ENCODE measurements at regions not wholly inside any gene's neighbourhood (a gene's known extent, or its start where the extent isn't known, plus 50 kb on each side); places are given as distances from the start of the nearest gene placed in this dataset. TPM values are rescaled to one million over a fixed set of nuclear protein-coding genes. Genes with fewer than 3 reads are reported as not detected.

- TF ChIP-seq POLR2A (IDR thresholded peaks at IDR 0.05), result no peak
- no peak for TF ChIP-seq EP300 (IDR thresholded peaks at IDR 0.05)
- no peak for TF ChIP-seq CTCF (IDR thresholded peaks at IDR 0.05)
- no peaks in the 10 kb centered on the region for H3K4me1 ChIP-seq
- no peaks in the 10 kb centered on the region for H3K36me3 ChIP-seq
- H3K4me3 ChIP-seq, result no peak overlapping the region
- no peaks in the 10 kb centered on the region for H3K27me3 ChIP-seq
- WGBS, 2 donors, result 68 to 71% methylated on average over 5 of the region's 5 CpGs
- no peak overlapping the region for H3K27ac ChIP-seq
- no peak for DNase-seq (ENCODE audit: low spot score in 2 of 2)
- no peaks in the 10 kb centered on the region for H3K9me3 ChIP-seq
These were observed 53.9 kb upstream of the NUDT4 start for GRCh38 chr12:93323625-93324329.

GRCh38 chr12:93325855-93326254 is 51.9 kb upstream of the NUDT4 start:
- no peak for DNase-seq (ENCODE audit: low spot score in 2 of 2)
- Histone ChIP-seq H3K9me3 (no peaks in the 10 kb centered on the region), H3K27me3 (no peaks in the 10 kb centered on the region), H3K36me3 (no peaks in the 10 kb centered on the region), H3K27ac (no peak overlapping the region), H3K4me1 (no peaks in the 10 kb centered on the region), H3K4me3 (no peak overlapping the region)
- no peak for TF ChIP-seq POLR2A (IDR thresholded peaks at IDR 0.05)
- no peak for TF ChIP-seq EP300 (IDR thresholded peaks at IDR 0.05)
- TF ChIP-seq CTCF (IDR thresholded peaks at IDR 0.05), result no peak
- 83 to 85% methylated on average over 7 of the region's 7 CpGs for WGBS, 2 donors

Small RNA genes in the stretch of these regions (small RNA-seq; reads per million reads assigned to genes)
- gene RF00019, result not detected
- not detected for gene RF00284
- not detected for gene RPL41P5

Measured in tibial nerve (tissue), 4 donors.